ENCODE measurements at regions not wholly inside any gene's neighbourhood (a gene's known extent, or its start where the extent isn't known, plus 50 kb on each side); places are given as distances from the start of the nearest gene placed in this dataset.

GRCh38 chr15:69735121-69735520, 282.5 kb downstream of the RPLP1 start:
- H3K27ac ChIP-seq (ENCODE audit: low read depth, low read length): no peak overlapping the region
- DNase-seq (ENCODE audit: low read depth, low spot score): no peak
- H3K9me3 ChIP-seq (ENCODE audit: control insufficient read depth, insufficient read depth, low read length): peaks cover 3% of the 10 kb centered on the region; the same call in 1 of the 2 replicates
- CTCF ChIA-PET: interaction anchor here (1.0 kb wide), 1 partner anchor 8 kb away, joined by 3 read pairs; no protein-coding TSS in a partner anchor
- peaks cover 35% of the 10 kb centered on the region for H3K27me3 ChIP-seq (ENCODE audit: control insufficient read depth, insufficient read depth, low read length)
- H3K4me3 ChIP-seq (ENCODE audit: low read depth, low read length): no peak overlapping the region
- POLR2A ChIA-PET: no interaction called here
- TF ChIP-seq, protein P1, sequence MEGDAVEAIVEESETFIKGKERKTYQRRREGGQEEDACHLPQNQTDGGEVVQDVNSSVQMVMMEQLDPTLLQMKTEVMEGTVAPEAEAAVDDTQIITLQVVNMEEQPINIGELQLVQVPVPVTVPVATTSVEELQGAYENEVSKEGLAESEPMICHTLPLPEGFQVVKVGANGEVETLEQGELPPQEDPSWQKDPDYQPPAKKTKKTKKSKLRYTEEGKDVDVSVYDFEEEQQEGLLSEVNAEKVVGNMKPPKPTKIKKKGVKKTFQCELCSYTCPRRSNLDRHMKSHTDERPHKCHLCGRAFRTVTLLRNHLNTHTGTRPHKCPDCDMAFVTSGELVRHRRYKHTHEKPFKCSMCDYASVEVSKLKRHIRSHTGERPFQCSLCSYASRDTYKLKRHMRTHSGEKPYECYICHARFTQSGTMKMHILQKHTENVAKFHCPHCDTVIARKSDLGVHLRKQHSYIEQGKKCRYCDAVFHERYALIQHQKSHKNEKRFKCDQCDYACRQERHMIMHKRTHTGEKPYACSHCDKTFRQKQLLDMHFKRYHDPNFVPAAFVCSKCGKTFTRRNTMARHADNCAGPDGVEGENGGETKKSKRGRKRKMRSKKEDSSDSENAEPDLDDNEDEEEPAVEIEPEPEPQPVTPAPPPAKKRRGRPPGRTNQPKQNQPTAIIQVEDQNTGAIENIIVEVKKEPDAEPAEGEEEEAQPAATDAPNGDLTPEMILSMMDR (IDR thresholded peaks at IDR 0.05; ENCODE audit: low read depth, low read length): no peak

DNA sequence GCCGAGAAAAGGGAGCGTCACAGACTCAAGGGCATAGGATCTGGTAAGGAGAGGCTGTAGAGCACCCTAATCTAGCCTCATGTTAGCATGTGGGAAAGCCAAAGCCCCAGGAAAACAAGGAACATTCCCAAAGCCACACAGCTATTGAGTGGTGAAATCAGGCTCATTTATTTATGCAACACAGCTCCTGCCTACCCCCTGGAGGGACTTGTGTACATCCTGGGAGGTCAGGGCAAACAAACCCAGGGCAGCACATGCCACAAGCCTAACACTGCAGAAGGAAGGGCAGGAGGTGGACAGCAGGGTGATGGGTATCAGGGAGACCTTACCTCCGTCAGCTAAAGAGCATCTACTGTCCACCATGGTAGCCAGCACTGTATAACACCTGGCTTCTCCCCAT, 283.5 kb downstream of the RPLP1 start:
- Histone ChIP-seq H3K27me3 (ENCODE audit: control insufficient read depth, insufficient read depth, low read length) (peaks cover 41% of the 10 kb centered on the region), H3K9me3 (ENCODE audit: control insufficient read depth, insufficient read depth, low read length) (peaks cover 9% of the 10 kb centered on the region; the same call in 1 of the 2 replicates), H3K27ac (ENCODE audit: low read depth, low read length) (no peak overlapping the region), H3K4me3 (ENCODE audit: low read depth, low read length) (no peak overlapping the region)
- POLR2A ChIA-PET: no interaction called here
- CTCF ChIA-PET: no interaction called here
- TF ChIP-seq, protein P1 (IDR thresholded peaks at IDR 0.05; ENCODE audit: low read depth, low read length): no peak
- DNase-seq (ENCODE audit: low read depth, low spot score): no peak

DNA sequence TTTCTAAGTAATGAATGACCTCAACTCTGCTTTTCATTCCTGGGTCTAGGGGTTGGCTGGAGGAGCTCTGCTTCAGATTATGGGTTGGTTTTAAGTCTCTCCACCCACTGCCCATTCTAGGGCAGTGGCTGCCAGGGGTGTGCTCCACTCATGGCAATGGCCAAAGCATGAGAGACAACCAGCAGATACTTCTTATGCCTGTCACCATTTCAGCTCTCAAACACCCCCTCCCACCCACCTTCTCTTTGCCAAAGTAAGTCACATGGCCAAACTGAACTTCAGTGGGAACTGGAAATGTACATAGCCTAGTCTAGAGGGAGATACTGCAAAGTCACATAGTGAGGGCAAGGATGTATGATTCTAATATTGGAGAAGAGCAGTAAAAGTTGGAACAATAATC, 285.3 kb downstream of the RPLP1 start:
- no peak overlapping the region for H3K27ac ChIP-seq (ENCODE audit: low read depth, low read length)
- no peak overlapping the region for H3K4me3 ChIP-seq (ENCODE audit: low read depth, low read length)
- TF ChIP-seq, protein P1 (IDR thresholded peaks at IDR 0.05; ENCODE audit: low read depth, low read length): no peak
- ChIA-PET CTCF (interaction anchor here (0.7 kb wide), 1 partner anchor 178 kb away, joined by 3 read pairs; no protein-coding TSS in a partner anchor), POLR2A (no interaction called here)
- peaks cover 9% of the 10 kb centered on the region for H3K9me3 ChIP-seq (ENCODE audit: control insufficient read depth, insufficient read depth, low read length)
- H3K27me3 ChIP-seq (ENCODE audit: control insufficient read depth, insufficient read depth, low read length): peaks cover 43% of the 10 kb centered on the region
- DNase-seq (ENCODE audit: low read depth, low spot score): no peak

GRCh38 chr15:69740684-69741083, 288.1 kb downstream of the RPLP1 start:
- POLR2A ChIA-PET: no interaction called here
- peaks cover 56% of the 10 kb centered on the region for H3K27me3 ChIP-seq (ENCODE audit: control insufficient read depth, insufficient read depth, low read length)
- DNase-seq (ENCODE audit: low read depth, low spot score): no peak
- CTCF ChIA-PET: no interaction called here
- H3K27ac ChIP-seq (ENCODE audit: low read depth, low read length): no peak overlapping the region
- H3K4me3 ChIP-seq (ENCODE audit: low read depth, low read length): no peak overlapping the region
- peaks cover 9% of the 10 kb centered on the region for H3K9me3 ChIP-seq (ENCODE audit: control insufficient read depth, insufficient read depth, low read length)
- TF ChIP-seq, protein P1 (IDR thresholded peaks at IDR 0.05; ENCODE audit: low read depth, low read length): no peak

GRCh38 chr15:69742361-69742760, 289.7 kb downstream of the RPLP1 start:
- CTCF ChIA-PET: no interaction called here
- Histone ChIP-seq H3K27me3 (ENCODE audit: control insufficient read depth, insufficient read depth, low read length) (peaks cover 60% of the 10 kb centered on the region), H3K9me3 (ENCODE audit: control insufficient read depth, insufficient read depth, low read length) (peaks cover 9% of the 10 kb centered on the region), H3K4me3 (ENCODE audit: low read depth, low read length) (no peak overlapping the region), H3K27ac (ENCODE audit: low read depth, low read length) (no peak overlapping the region)
- POLR2A ChIA-PET: no interaction called here
- no peak for DNase-seq (ENCODE audit: low read depth, low spot score)
- TF ChIP-seq, protein P1 (IDR thresholded peaks at IDR 0.05; ENCODE audit: low read depth, low read length): no peak

All from AG04450 (cell line).